Stomach (tissue), 8 donors: ENCODE measurements at regions not wholly inside any gene's neighbourhood (a gene's known extent, or its start where the extent isn't known, plus 50 kb on each side); places are given as distances from the start of the nearest gene placed in this dataset.

ENCODE experiments used
- DNase-seq, 2 donors: peaks; one replicate each; pipeline versions ENCODE4 v3.0.0 to v3.0.0-alpha.2; 2013 to 2019
- H3K27ac ChIP-seq, 5 donors: fragments of 200-600 bp in 4 of 5; sonication (generic) in 4 of 5; one replicate each; pipeline ENCODE4 v1.5.1; 2013 to 2019; ENCODE audit warnings: mild to moderate bottlenecking in 1 of 5, moderate library complexity in 1 of 5
- H3K27me3 ChIP-seq, 3 donors: fragments of 200-600 bp; sonication (generic); one replicate each; pipeline ENCODE4 v1.5.1; 2017 to 2019; ENCODE audit warnings: mixed run types in 1 of 3
- H3K36me3 ChIP-seq, 4 donors: fragments of 200-600 bp; sonication (generic); 1 replicate in 3 of 4; 2 replicates in 1 of 4; pipeline ENCODE4 v1.5.1; 2016 to 2019
- H3K4me1 ChIP-seq, 4 donors: fragments of 200-600 bp; sonication (generic); one replicate each; pipeline ENCODE4 v1.5.1; 2016 to 2019
- H3K4me3 ChIP-seq, 4 donors: fragments of 200-600 bp; sonication (generic) in 3 of 4; one replicate each; pipeline ENCODE4 v1.5.1; 2016 to 2019; ENCODE audit warnings: mild to moderate bottlenecking in 1 of 4
- H3K9me3 ChIP-seq, 4 donors: fragments of 200-600 bp; sonication (generic); one replicate each; pipeline ENCODE4 v1.5.1; 2016 to 2019
- CTCF ChIP-seq, 7 experiments: fragments of 450-650 bp in 4 of 7; fragments of 200-600 bp in 3 of 7; sonication (generic) in 3 of 7; IDR thresholded peaks; one replicate each; pipeline ENCODE4 v1.5.1; 2016 to 2019; ENCODE audit warnings: antibody characterized with exemption in 7 of 7, control low read depth in 2 of 7, mild to moderate bottlenecking in 1 of 7
- EP300 ChIP-seq: sonication (generic); formaldehyde crosslinking; IDR thresholded peaks from one replicate; pipeline ENCODE4 v1.6.1; 2017; ENCODE audit warnings: antibody characterized with exemption
- POLR2A ChIP-seq, 4 donors: fragments of 450-650 bp; IDR thresholded peaks; one replicate each; pipeline ENCODE4 v1.6.1; 2016; ENCODE audit warnings: antibody characterized with exemption in 4 of 4, control low read depth in 2 of 4, mild to moderate bottlenecking in 1 of 4, moderate library complexity in 1 of 4
- POLR2AphosphoS5 ChIP-seq, 3 donors: sonication (generic); formaldehyde crosslinking; IDR thresholded peaks; one replicate each; pipeline ENCODE4 v1.6.1; 2016; ENCODE audit warnings: antibody characterized with exemption in 3 of 3
- WGBS, 5 donors: extraction: QIAGEN DNeasy Blood & Tissue Kit in 3 of 5; methylation state at CpG; one replicate each; pipeline versions ENCODE4 v1.1.5 to v1.1.7; 2013 to 2018; 5-methylcytosine and 5-hydroxymethylcytosine counted together
- intact Hi-C: fragments of 100-400 bp; cut with DNase I; formaldehyde crosslinking; loops from one replicate; pipeline ENCODE4 v1.15.1; 2023; ENCODE audit warnings: low total_unique reads
- donor health status: healthy with polysubstance abuse.
- donor health status: Bipolar disorder and iron deficiency.
- donor health status: healthy.

DNA sequence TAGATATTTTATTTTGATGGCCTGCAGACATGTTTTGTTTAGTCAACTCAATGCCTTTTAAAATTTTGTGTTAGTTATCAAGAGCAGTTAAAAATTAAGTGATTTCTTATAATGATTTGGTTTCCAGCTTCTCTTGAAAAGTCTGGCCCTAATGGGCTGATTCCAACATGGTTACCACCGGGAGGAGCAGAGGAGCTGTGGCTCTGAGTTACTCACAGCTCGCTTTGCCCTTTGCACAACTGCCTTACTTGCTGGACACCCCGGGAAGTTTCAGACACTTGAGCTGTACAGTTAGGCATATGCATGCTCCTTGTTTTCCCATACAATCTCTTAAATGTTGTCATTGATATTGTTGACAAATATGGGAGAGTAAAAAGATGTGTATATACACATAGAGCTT lies 173.1 kb upstream of the MMS22L start:
- Histone ChIP-seq H3K27me3 (no peaks in the 10 kb centered on the region), H3K9me3 (no peaks in the 10 kb centered on the region), H3K4me1 (no peaks in the 10 kb centered on the region), H3K36me3 (no peaks in the 10 kb centered on the region), H3K27ac (no peak overlapping the region), H3K4me3 (no peak overlapping the region)
- intact Hi-C loops = no loop called here
- no peak for DNase-seq
- 58 to 67% (median 62%) methylated on average over 3 of the region's 3 CpGs for WGBS, 5 donors
- no peak for TF ChIP-seq CTCF (IDR thresholded peaks at IDR 0.05)

DNA sequence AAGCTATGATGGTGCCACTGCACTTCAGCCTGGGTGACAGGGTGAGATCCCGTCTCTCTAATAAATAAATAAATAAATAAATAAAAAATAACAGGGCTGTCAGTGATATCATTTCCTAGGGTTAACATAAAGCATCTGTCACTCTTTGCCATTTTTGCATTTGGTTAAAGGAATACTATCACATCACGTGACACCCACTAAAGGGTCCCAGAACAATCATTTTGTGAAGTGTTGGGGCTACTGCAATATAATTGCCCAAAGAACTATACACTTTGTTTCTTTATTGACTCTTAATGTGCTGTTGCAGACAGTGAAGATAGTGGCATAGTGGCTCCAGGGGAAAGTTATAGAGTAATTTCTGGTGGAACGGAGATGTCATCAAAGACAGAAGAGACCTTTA lies 176.5 kb upstream of the MMS22L start:
- no peak for TF ChIP-seq POLR2A (IDR thresholded peaks at IDR 0.05)
- H3K36me3 ChIP-seq = no peaks in the 10 kb centered on the region
- whole genome bisulfite sequencing, 5 donors = 85 to 91% (median 86%) methylated on average over 3 of the region's 3 CpGs
- H3K4me1 ChIP-seq = no peaks in the 10 kb centered on the region
- DNase-seq = no peak
- no peaks in the 10 kb centered on the region for H3K9me3 ChIP-seq
- no peak overlapping the region for H3K4me3 ChIP-seq
- intact Hi-C loops = no loop called here
- H3K27me3 ChIP-seq = no peaks in the 10 kb centered on the region
- H3K27ac ChIP-seq = no peak overlapping the region

DNA sequence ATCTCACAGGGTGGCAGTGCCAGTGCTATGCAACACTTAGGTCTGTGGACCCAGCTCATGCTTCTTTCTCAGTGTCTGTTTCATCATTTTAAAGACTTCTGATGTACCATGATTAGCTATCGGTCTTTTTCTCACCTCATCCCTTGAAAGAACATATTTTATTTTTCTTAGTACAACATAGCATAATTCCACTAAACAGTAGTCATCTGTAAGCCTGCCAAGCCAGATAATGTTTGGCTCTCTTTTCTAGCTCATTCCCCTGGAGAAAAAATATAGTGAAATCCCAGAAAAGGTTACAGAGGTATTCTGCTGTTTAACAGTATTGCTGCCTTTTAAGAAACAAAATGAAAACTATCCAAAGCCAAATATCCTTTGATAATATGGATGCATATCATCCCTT lies 177.0 kb upstream of the MMS22L start:
- H3K36me3 ChIP-seq = no peaks in the 10 kb centered on the region
- intact Hi-C loops = no loop called here
- no peaks in the 10 kb centered on the region for H3K4me1 ChIP-seq
- TF ChIP-seq POLR2AphosphoS5 (IDR thresholded peaks at IDR 0.05) (no peak), EP300 (no peak), CTCF (IDR thresholded peaks at IDR 0.05) (no peak)
- DNase-seq = no peak
- H3K9me3 ChIP-seq = no peaks in the 10 kb centered on the region
- no peaks in the 10 kb centered on the region for H3K27me3 ChIP-seq
- no peak overlapping the region for H3K27ac ChIP-seq
- WGBS, 5 donors = 83 to 94% (median 88%) methylated on average over 1 of the region's 1 CpG
- H3K4me3 ChIP-seq = no peak overlapping the region

GRCh38 chr6:97460394-97461080 lies 177.5 kb upstream of the MMS22L start:
- Histone ChIP-seq H3K4me3 (no peak overlapping the region), H3K27me3 (no peaks in the 10 kb centered on the region), H3K27ac (no peak overlapping the region), H3K9me3 (no peaks in the 10 kb centered on the region), H3K4me1 (no peaks in the 10 kb centered on the region), H3K36me3 (no peaks in the 10 kb centered on the region)
- intact Hi-C loops = no loop called here
- 69 to 77% (median 73%) methylated on average over 7 of the region's 7 CpGs for WGBS, 5 donors
- no peak for DNase-seq
- no peak for TF ChIP-seq CTCF (IDR thresholded peaks at IDR 0.05)

DNA sequence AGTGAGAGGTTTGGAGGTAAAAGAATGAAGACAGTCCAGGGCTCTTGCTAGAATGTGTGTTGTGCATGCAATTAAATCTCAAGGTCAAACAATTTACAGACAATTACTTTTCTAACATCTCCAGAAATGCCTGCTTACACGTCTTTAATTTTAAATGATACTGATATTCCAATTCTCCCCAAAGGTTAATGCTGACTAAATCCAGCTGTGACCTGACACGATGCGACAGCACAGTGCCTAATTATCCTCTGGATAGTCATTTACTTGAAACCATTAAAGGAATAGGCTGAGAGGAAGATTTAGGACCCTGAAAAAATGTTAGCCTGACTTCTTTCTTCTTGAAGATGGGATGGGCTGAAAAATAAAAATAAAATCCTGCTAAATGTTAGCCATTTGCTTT lies 178.2 kb upstream of the MMS22L start:
- Histone ChIP-seq H3K9me3 (no peaks in the 10 kb centered on the region), H3K4me1 (no peaks in the 10 kb centered on the region), H3K36me3 (no peaks in the 10 kb centered on the region), H3K4me3 (no peak overlapping the region), H3K27ac (no peak overlapping the region), H3K27me3 (no peaks in the 10 kb centered on the region)
- no peak for DNase-seq
- intact Hi-C loops = no loop called here
- WGBS, 5 donors = 45 to 56% (median 49%) methylated on average over 3 of the region's 3 CpGs
- TF ChIP-seq CTCF (IDR thresholded peaks at IDR 0.05) (no peak), POLR2A (IDR thresholded peaks at IDR 0.05) (no peak), EP300 (no peak), POLR2AphosphoS5 (IDR thresholded peaks at IDR 0.05) (no peak)
